HG02642 (cell line): ENCODE measurements at regions not wholly inside any gene's neighbourhood (a gene's known extent, or its start where the extent isn't known, plus 50 kb on each side); places are given as distances from the start of the nearest gene placed in this dataset.
"Not testable (repeated sequence)": the region's sequence is repeated elsewhere in the genome, so short reads cannot be mapped to it uniquely, and the experiment has no call there.

Source experiments
- ATAC-seq: cut with Tn5 transposase; IDR thresholded peaks from one replicate; pipeline ENCODE4 v1.9.1; 2021; ENCODE audit warnings: mild to moderate bottlenecking; ENCODE audit not compliant: unreplicated experiment, poor library complexity

DNA sequence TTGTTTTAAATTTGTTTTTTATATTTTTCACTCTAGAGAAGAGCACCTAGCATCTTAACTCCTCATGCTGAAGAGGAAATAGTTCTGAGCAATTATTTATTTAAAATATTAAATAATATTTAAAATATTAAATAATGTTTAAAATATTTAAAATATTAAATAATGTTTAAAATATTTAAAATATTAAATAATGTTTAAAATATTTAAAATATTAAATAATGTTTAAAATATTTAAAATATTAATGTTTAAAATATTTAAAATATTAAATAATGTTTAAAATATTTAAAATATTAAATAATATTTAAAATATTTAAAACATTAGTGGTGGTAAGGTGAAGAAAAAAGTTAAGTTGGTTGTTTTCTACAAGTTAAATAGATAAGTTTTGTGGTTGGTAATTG, 147.6 kb upstream of the FERMT1 start:
- not testable (repeated sequence) for ATAC-seq

DNA sequence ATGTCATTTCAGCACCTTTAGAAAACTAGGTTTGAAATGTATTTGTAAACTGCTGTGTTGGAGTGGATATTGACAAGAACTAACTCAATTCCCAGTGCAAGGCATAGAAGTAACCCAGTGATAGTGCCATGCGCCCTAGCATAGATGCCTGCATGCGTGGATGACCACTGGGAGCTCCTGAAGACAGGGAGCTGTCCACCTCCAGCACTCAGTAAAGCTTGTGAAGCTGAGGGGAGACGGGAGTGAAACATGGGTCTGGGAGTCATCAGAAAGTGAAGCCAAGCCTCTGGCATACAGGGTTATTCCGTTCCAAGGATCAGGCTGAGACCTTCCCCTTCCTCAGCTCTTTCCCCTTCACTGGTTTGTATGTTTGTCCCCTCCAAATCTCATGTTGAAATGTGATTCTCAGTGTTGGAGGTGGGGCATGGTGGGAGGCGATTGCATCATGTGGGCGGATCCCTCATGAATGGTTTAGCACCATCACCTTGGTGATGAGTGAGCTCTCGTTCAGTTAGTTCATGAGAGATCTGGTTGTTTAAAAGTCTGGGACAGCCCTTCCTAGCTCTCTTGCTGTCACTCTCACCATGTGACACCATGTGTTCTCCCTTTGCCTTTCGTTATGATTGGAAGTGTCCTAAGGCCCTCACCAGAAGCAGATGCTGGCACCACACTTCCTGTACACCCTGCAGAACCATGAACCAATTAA, 146.5 kb upstream of the FERMT1 start:
- ATAC-seq, result no peak

DNA sequence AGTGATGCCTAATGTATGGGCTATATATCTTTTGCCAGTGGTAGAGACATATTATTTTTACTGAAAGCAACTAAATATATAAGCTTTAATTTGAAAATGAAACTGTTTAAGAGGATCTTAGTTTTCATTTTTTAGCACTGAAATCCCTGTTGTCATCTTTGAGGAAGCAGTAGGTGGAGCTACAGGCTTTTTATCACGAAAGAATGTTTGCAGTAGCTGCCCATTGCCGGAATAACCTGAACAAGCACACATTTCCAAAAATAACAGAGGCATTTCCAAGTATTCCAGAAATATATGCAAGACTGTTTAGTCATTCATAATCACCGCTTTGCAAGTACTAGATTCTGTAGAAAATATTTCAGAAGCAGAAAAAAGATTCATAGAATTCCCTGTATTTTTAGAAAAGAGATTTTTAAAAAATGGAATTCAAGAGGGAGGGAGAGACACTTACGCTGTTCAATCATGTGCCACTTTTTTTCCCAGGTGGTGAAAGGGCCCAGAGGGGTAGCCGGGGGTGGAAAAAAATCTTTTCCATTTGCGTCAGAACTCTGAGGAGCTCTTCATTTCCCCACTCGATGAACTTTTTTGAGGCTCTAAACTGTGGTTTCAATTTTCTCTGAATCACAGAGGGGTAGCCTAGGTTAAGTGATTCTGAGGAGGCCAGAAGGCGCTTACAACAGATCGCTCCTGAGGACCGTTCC, 142.5 kb upstream of the FERMT1 start:
- ATAC-seq, result no peak

DNA sequence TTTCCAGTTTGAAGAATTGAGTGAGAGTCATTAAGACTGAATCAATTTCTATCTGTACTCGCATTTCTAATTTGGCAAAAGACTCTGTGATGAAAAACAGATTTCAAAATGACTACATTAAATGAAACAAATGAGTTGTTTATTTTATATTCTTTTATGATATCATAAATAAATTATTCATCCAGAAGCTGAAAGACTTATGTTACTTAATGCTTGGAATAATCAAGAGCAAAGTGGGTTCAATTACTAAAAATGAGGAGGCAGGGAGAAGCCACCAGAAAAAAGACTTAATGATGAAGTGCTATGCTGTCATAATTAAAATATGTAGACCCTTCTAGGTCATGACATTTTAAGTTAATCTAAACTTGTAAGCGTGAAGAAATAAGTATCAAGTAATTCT, 130.6 kb upstream of the FERMT1 start:
- no peak for ATAC-seq

DNA sequence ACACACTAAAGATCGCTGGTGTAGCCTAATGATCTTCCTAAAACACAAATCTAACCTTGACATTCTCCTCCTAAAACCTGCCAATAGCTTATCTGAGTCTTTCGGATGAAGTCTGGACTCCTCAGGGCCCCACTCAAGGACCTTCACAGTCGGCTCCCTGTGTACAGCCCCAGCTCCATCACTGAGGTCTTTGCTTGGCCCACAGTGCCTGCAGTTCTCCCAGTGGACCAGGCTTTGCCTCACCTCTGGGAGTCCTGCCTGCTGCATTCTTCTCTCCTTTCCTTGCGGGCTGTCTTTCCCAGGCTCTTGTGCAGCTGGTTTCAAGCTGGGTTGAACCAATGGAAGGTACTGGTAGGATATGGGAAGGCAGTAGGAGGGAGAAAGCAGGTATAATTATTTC, 122.6 kb upstream of the FERMT1 start:
- ATAC-seq, result no peak

DNA sequence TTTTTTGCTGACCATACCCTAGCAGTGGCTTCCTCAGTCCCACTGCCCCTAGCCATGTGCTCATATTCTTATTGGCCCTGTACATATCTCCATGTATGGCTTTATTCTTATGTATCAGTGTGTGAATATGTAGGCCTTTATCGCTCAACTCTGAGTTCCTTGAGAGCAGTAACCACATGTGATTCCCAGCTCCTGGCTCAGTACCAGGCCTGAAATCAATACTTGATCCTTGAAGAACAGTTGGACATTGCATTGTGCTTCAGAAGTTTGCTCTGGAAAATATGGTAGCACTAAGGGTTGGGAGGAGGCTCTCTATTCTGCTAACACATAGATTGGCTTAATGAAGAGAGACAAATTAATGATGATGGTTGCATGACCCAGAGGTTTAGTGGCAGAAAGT, 118.8 kb upstream of the FERMT1 start:
- no peak for ATAC-seq

DNA sequence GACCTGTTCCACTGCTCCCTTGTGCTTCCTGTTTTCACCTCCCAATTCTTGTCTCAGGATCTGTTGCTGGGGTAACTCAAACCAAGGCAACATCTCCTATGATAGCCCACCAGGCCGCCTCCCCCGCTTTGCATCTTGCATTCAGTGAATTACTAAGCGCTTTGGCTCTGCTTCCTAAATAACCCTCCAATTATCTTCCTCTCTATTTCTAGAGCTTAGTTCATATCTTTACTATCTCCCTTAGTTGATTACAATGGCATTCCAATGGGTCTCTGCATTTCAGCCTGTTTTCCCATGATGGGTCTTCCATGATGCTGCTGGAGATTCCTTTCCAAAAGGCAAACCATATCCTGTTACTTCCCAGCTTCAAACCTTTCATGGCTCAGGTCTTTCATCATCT, 117.2 kb upstream of the FERMT1 start:
- no peak for ATAC-seq

DNA sequence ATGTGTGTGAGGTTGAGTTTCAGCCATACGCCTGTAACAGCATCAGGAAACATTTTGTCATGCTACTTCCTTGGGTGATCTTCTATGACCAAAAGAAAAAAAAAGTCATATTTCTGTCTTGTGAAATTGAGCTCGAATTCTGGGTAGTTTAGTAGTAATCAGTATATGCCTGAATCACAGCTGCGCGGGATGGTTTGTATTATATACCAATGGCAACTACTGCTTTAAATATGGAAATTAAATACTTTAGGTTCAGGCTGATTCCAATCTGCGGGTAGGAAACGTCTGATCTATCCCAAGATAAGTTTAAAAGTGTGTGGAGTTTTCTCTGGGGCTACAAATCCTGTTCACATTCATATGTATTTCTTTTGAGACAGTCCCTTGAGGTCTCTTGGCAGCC, 115.6 kb upstream of the FERMT1 start:
- ATAC-seq, result no peak

DNA sequence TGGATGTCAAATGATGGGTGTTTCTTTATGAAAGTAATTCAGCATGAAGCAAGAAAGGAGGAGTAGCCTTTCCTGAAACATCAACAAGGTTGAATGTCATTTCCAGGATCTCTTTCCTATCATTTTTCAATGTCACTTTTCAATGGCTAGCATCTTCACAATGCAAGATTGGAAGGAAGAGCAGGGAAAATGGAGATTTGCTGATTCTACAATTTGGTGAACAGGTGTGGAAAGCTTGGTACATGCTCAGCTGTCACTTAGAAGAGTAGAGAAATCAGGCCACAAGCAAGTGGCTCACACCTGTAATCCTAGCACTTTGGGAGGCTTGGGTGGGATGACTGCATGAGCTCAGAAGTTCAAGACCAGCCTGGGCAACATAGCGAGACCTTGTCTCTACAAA, 112.7 kb upstream of the FERMT1 start:
- no peak for ATAC-seq

DNA sequence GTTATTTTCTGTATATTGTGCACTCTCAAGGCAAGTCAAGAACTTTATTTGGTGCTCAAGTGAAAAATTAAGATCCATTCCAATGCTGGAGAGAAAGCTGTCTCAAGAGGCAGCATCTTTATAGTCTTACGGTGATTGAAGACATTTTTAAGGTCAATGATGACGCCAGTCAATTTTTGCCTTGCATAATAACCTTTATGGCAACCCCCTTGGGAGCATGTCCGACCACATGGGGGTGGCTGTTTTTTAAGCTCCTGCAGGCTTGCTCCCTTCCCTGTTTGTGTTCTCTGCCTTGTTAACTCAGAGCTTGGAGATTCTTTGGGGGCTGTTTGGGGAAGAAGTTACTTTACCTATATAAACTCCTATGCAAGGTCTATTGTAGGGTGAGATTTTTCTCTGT, 109.6 kb upstream of the FERMT1 start:
- no peak for ATAC-seq

DNA sequence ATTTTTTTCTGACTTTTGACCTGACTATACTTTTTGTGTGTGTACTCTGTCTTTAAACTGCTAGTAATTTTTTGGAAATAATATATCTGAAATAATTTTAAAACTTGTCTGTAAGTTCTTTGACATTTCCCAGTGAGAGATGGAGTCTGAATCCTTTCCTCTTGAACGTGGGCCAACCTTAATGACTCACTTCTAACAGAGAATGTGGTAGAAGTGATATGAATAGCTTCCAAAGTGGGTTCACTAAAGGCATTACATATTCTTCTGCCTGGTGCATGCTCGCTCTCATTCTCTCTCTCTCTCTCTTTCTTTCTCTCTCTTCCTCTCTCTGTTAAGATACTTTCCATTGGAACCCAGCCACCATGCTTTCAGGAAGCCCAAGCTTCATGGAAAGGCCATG, 108.7 kb upstream of the FERMT1 start:
- no peak for ATAC-seq

DNA sequence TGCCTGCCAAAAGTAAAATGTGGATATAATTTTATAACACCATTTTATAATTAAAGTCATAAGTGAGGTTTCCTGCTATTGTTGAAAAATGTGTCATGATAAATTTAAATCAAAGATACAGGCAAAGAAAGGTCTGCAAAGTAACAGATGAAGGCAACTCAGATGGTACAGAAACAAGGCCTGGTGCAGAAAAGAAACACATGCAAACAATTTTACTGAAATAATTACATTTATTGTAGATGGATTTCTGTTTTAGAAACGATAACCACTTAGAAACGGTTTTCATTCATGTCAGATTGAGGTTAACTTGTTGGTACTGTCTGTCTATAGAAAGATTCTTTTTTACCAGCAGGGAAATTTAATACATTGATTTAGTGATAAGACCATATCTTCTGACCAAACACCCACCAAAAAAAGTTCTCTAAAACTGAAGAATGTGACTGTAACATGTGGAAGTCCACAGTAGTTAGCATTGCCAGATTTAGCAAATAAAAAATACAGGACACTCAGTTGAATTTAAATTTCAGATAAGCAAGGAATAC, 105.5 kb upstream of the FERMT1 start:
- no peak for ATAC-seq

DNA sequence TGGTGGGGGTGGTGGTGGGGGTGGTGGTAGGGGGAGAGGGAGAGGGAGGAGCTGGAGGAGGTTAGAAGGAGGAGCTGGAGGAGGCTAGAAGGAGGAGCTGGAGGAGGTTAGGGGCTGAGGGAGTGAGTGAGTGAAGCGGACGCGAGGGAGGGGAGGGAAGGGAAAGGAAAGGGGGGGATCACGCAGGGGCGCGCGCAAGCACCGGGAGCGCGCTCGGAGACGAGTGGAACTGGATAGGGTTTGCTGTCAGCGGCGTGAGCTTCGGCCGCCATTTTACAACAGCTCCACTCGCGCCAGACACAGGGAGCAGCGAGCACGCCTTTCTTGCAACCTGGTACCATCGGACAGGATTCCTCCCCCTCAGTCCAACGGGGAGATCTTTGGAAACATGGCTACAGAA, 90.5 kb upstream of the FERMT1 start:
- no peak for ATAC-seq

DNA sequence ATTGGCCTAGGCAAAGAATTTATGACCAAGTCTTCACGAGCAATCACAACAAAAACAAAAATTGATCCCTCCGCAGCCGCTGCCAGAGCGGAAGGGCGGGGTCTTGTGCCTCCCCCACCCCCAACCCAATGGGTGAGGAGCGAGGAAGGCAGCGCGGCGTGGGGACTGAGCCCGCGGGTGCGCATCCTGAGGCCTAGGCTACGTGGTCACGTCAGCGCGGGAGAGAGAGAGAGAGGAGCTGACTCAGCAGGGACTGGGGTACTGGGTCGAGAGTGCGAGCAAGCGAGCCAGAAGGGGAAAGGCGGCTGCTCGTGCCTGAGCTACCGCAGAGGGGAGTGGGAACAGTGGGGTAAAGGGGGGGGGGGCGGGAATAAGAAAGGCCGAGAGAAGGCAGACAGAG, 90.1 kb upstream of the FERMT1 start:
- no peak for ATAC-seq

DNA sequence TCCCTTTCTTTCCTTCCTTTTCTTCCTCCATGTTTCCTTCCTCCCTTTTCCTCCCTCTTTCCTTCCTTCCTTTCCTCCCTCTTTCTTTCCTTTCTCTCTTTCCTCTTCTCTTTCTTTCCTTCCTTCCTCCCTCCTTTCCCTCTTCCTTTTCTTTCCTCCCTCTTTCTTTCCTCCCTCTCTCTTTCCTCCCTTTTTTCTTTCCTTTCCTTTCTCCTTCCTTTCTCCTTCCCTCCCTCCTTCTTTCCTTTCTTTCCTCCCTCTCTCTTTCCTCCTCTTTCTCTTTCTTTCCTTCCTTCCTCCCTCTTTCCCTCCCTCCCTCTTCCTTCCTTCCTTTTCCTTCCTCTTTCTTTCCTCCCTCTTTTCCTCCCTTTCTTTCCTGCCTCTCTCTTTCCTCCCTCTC, 86.3 kb upstream of the FERMT1 start:
- ATAC-seq, result no peak

DNA sequence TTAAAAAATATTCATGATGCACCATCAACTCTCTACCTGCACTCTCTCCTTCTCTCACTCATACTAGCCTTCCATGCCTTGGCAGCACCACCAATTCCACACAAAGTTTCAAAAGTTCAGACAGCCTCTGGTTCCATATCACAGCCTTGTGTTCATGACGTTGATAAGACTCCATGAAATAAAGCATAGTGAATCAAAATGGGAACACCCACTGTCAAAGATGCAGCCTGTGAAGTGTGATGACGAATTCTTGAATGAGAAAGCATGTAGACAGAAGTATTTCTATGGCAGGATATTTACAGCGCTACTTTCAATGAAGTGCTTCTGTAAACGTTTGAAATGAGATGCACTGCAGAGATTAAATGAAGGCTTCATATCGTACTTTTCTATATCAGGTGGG, 77.3 kb upstream of the FERMT1 start:
- ATAC-seq, result no peak

DNA sequence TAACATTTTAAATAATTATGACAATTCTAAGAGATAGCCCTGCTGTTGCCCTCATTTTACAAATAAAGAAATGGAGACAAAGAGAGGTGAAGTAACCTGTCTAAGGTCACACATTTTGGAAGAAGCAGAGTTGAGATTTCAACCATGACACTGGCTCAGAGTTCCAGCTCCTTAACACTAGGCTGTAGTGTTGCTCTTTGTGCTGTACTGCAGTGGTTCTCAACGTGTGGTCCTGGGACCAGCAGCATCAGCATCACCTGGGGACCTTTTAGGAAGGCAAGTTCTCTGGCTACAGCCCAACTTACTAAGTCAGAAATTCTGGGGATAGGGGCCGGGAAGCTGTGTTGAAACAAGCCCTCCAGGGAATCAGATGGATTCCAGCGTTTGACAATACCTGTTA, 62.4 kb upstream of the FERMT1 start:
- ATAC-seq, result no peak

DNA sequence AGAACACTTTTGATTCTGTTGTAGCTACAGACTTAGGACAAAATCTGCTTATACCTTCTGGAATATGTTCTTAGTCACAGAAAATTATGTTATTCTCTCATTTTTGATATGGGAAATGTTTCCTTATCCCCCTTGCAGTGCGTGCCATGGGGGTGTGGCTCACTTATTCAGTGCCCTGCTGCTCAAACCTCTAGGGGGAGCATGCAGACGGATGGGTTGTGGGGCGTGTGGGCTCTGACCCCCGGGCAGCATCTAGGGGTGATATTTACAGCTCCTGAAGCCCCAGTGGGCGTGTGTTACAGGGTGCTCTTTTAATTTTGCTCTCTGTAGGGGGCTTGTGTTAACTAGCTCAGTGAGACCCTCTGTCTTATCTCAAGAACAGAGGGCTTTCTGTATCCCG, 61.3 kb upstream of the FERMT1 start:
- ATAC-seq, result no peak

DNA sequence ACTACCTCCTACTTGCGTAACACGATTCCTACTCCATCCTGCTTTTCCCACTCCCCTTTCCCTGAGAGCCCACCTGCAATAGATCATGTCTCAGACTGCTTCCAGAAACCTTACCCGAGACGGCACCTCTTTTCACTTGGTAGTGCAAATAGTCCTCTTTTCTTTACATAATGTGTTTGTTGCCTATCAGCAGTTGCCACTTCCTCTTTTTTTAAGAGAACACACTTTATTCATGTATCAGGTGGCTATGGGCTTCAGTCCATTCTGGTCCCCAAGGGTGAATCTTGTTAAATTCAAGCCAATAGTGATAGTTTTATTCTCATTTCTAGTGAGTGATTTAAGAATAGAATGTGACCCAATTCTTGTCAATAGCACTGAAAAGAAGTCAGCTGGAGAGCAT, 57.7 kb upstream of the FERMT1 start:
- ATAC-seq, result no peak

DNA sequence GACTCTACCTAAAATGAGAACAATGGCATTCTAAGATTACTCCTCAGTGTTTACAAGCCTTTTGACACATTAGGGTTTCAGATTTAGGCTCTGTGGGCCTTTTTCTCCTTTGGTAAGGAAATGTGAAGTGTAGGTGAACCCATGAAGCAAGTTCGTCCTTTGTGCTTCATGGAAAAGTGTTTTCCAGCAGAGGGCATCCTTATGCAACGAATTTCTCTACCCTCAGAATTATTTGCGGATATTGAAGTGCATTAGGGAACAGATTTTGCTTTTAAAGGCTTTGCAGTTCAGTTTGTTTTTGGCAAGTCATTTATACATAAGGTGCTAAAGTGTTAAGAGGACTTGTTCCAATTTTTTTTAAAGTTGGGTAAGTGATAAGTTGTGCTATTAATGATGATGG, 55.7 kb upstream of the FERMT1 start:
- no peak for ATAC-seq

DNA sequence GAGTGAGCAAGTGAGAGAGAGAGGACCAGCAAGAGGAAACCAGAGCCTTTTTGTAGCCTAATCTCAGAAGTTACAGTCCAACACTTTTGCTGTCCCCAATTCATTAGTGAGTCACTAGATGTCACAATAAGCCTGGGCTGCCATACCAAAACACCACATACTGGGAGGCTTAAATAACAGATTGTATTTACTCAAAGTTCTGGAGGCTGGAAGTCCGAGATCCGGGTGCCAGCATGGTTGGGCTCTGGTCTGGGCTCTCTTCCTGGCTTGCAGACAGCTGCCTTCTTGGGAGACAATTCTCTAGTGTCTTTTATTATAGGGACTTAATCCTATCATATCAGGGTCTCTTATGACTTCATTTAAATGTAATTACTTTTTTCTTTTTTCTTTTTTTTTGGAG, 50.7 kb upstream of the FERMT1 start:
- ATAC-seq, result no peak
